Fibroblast of the aortic adventitia (primary cell): ENCODE measurements at regions not wholly inside any gene's neighbourhood (a gene's known extent, or its start where the extent isn't known, plus 50 kb on each side); places are given as distances from the start of the nearest gene placed in this dataset.

ENCODE experiments used
- DNase-seq: peaks from one replicate; pipeline ENCODE4 v3.0.0-alpha.2; 2010; ENCODE audit warnings: low read depth
- H3K4me3 ChIP-seq: 2 replicates; pipeline ENCODE4 v1.5.1; 2011; ENCODE audit warnings: low read depth, mild to moderate bottlenecking, control low read depth, low read length, moderate library complexity
- TF ChIP-seq, protein P1 (sequence below): IDR thresholded peaks from 2 replicates; pipeline ENCODE4 v1.5.1; 2011; ENCODE audit warnings: mild to moderate bottlenecking, low read length, control low read depth, inconsistent platforms; ENCODE audit not compliant: insufficient read depth

DNA sequence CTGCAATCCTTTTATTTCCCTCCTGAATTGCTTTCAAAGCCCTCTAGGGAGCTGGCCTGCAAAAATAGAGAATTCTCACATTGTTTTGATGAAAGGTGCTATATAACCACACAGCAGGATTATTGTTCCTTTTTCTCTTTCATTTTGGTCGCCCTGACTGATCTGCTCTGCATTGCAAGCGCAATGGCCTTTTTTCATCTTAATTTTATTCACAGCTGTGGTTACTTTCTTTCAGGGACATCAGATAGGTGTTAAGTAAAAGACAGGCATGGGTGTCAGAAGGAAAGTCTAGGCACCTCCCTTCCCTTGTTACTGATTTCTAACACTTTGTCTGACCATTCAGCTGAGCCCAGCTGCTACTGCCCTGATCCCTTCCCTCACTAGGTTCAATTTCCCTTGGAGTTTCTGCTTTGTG, 850.5 kb upstream of the MAP3K7 start:
- no peak overlapping the region for H3K4me3 ChIP-seq
- no peak for DNase-seq
- TF ChIP-seq, protein P1, sequence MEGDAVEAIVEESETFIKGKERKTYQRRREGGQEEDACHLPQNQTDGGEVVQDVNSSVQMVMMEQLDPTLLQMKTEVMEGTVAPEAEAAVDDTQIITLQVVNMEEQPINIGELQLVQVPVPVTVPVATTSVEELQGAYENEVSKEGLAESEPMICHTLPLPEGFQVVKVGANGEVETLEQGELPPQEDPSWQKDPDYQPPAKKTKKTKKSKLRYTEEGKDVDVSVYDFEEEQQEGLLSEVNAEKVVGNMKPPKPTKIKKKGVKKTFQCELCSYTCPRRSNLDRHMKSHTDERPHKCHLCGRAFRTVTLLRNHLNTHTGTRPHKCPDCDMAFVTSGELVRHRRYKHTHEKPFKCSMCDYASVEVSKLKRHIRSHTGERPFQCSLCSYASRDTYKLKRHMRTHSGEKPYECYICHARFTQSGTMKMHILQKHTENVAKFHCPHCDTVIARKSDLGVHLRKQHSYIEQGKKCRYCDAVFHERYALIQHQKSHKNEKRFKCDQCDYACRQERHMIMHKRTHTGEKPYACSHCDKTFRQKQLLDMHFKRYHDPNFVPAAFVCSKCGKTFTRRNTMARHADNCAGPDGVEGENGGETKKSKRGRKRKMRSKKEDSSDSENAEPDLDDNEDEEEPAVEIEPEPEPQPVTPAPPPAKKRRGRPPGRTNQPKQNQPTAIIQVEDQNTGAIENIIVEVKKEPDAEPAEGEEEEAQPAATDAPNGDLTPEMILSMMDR = no peak

DNA sequence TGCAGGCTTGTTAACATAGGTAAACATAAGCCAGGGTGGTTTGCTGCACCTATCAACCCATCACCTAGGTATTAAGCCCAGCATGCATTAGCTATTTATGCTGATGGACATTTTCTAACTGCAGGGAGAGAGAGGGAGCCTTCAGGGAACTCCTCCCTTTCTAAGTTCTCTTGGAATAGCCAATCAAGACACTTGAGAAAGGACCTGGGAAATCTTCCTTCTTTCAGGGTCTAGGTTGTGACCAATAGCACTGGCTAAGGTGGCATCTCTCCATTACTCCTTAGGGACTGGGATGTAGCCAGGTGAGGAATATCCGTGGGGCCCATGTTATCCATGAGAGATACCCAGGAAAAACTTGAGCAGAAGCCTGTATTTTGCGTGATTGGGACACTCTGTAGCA, 849.6 kb upstream of the MAP3K7 start:
- no peak for DNase-seq
- TF ChIP-seq, protein P1 = no peak
- H3K4me3 ChIP-seq = no peak overlapping the region

DNA sequence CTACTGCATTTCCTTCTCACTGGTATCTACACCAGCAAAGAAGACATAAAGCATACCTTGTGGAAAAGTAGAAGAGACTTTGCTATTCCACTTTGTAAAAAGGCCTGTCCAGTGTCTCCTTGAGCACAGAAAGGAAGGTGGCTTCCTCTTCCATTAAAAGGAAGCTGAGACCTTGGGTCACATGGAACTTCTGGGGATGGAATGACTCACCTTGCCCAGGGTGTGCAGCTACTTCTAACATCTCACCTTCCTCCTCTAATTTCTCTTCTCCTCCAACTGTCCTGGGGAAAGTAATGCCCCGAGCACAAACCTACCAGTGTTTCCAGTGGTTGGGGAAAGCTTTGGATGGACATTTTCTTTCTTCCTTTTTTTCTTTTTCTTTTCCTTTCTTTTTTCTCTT, 848.8 kb upstream of the MAP3K7 start:
- TF ChIP-seq, protein P1 = no peak
- no peak overlapping the region for H3K4me3 ChIP-seq
- no peak for DNase-seq

DNA sequence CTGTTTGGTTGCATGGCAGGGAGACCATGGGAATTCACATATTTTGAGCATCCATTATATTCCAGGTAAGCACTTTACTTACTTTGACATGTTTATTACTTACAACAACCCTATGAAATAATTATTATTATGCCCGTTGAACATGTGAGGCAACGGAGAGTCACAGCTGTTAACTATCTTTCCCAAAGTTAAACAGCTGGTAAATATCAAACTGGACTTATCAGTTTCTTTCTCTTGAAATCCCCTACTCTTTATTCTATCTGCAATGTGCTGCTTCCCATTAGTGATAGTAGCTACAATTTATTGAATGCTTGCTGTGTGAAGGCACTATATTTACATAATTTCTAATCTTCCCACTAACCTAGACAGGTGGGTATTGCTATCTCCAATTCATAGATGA, 847.7 kb upstream of the MAP3K7 start:
- TF ChIP-seq, protein P1 = no peak
- no peak overlapping the region for H3K4me3 ChIP-seq
- DNase-seq = no peak

DNA sequence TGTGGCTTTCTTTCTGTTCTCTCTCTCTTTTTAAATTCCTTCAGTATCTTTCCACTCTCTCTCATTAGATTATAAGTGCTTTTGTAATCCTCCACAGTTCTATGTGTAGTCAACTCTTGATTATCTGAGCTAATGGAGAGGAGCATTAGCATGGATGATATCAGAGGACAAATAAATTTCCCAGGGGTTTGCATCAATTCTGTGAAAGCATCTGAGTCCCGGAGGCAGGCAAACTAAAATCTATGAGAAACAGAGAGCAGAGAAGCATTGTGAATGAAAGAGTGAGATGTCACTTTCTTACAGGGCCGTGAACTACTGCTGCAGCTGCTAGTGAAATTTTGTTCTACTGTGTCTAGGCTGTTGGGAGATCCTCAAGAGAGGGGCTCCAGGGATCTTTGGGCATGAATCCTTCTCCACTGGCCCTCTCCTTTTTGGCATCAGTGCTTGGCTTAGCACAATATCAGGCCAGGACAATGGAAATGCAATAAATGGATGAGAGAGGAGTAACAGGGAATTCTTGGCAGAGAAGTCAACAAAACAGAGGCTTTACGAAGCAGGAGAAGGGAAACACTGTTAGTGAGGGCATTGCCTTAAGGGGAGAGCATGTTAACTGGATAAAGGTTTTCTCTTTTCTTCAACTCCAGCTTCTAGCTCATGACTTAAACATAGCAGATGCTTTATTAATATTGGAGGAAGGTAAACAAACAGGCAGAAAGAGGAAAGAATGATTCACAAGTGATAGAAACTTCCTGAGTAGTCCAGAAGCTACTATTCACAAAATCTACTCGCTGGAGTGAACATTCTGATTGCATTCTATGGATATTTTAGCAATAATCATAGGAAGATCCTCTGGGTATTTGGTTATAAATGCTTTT, 847.0 kb upstream of the MAP3K7 start:
- no peak overlapping the region for H3K4me3 ChIP-seq
- DNase-seq = no peak
- TF ChIP-seq, protein P1 = no peak

DNA sequence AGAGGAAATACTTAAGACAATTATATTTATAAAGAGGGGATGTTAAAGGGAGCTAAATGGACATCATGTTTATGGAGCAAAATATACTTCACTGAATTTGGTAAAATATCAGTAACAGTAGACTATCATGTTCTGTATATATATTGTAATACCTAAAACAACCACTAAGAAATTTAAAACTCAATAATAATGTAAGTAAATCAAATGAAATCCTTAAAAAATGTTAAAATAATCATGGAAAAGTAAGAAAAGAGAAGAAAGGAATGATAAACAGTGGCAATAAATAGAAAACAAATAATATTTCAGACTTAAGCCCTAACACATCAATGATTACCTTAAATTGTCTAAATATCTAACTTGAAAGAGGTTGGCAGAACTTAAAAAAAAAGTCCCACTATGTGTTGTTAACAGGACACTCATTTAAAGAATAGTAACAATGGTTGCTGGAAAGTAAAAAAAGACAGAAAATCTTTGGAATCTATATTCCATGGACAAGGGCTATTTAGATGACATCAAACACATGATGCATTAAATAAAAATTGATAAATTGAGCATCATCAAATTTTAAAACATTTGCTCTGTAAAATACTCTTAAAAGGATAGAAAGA, 842.2 kb upstream of the MAP3K7 start:
- no peak overlapping the region for H3K4me3 ChIP-seq
- TF ChIP-seq, protein P1 = no peak

More for the DNA sequence above, 842.2 kb upstream of the MAP3K7 start:
- DNase-seq = no peak
